Trophoblast cell (in vitro differentiated cells and primary cell): ENCODE measurements at regions not wholly inside any gene's neighbourhood (a gene's known extent, or its start where the extent isn't known, plus 50 kb on each side); places are given as distances from the start of the nearest gene placed in this dataset.

ENCODE experiments used
- DNase-seq, 2 donors: peaks; one replicate each; pipeline ENCODE4 v3.0.0-alpha.2; 2016
- H2AFZ ChIP-seq: 2 replicates; pipeline ENCODE4 v1.6.1; 2013; ENCODE audit warnings: low read length, moderate library complexity, mild to moderate bottlenecking; ENCODE audit not compliant: insufficient read depth, poor library complexity
- H2AK5ac ChIP-seq: 2 replicates; pipeline ENCODE4 v1.6.1; 2013; ENCODE audit warnings: mild to moderate bottlenecking, low read length
- H2BK120ac ChIP-seq: 2 replicates; pipeline ENCODE4 v1.6.1; 2013; ENCODE audit warnings: low read length, mild to moderate bottlenecking, moderate library complexity; ENCODE audit not compliant: insufficient read depth, poor library complexity
- H2BK12ac ChIP-seq: 2 replicates; pipeline ENCODE4 v1.6.1; 2013; ENCODE audit warnings: mild to moderate bottlenecking, low read length, moderate library complexity
- H2BK5ac ChIP-seq: 2 replicates; pipeline ENCODE4 v1.6.1; 2013; ENCODE audit warnings: low read length, low read depth, moderate library complexity, mild to moderate bottlenecking; ENCODE audit not compliant: poor library complexity
- H3K14ac ChIP-seq: 2 replicates; pipeline ENCODE4 v1.6.1; 2013; ENCODE audit warnings: mild to moderate bottlenecking, low read length
- H3K18ac ChIP-seq: 2 replicates; pipeline ENCODE4 v1.6.1; 2013; ENCODE audit warnings: mild to moderate bottlenecking, low read length
- H3K23ac ChIP-seq: 2 replicates; pipeline ENCODE4 v1.6.1; 2013; ENCODE audit warnings: low read length
- H3K27ac ChIP-seq: 2 replicates; pipeline ENCODE4 v1.5.1; 2013; ENCODE audit warnings: low read depth, mild to moderate bottlenecking, inconsistent platforms, low read length, moderate library complexity
- H3K27me3 ChIP-seq: 2 replicates; pipeline ENCODE4 v1.6.1; 2013; ENCODE audit warnings: inconsistent platforms, mild to moderate bottlenecking, low read length, moderate library complexity; ENCODE audit not compliant: insufficient read depth
- H3K36me3 ChIP-seq, 2 experiments: 1 replicate in 1 of 2; 2 replicates in 1 of 2; pipeline ENCODE4 v1.6.1; 2013; ENCODE audit warnings: low read length in 2 of 2, mild to moderate bottlenecking in 2 of 2, moderate library complexity in 1 of 2; ENCODE audit not compliant: insufficient read depth in 2 of 2, control insufficient read depth in 1 of 2
- H3K4ac ChIP-seq: 2 replicates; pipeline ENCODE4 v1.6.1; 2013; ENCODE audit warnings: low read depth, mild to moderate bottlenecking, low read length, moderate library complexity
- H3K4me1 ChIP-seq, 2 experiments: 1 replicate in 1 of 2; 2 replicates in 1 of 2; pipeline ENCODE4 v1.6.1; 2013; ENCODE audit warnings: low read length in 2 of 2, mild to moderate bottlenecking in 2 of 2, moderate library complexity in 1 of 2; ENCODE audit not compliant: insufficient read depth in 2 of 2, control insufficient read depth in 1 of 2
- H3K4me2 ChIP-seq: 2 replicates; pipeline ENCODE4 v1.6.1; 2013; ENCODE audit warnings: inconsistent platforms, mild to moderate bottlenecking, low read length, moderate library complexity
- H3K4me3 ChIP-seq: 2 replicates; pipeline ENCODE4 v1.5.1; 2013; ENCODE audit warnings: mild to moderate bottlenecking, low read depth, low read length, inconsistent platforms
- H3K79me1 ChIP-seq: one replicate; pipeline ENCODE4 v1.6.1; 2013; ENCODE audit warnings: low read length
- H3K79me2 ChIP-seq: 2 replicates; pipeline ENCODE4 v1.6.1; 2013; ENCODE audit warnings: low read length, mild to moderate bottlenecking; ENCODE audit not compliant: control insufficient read depth, insufficient read depth, poor library complexity
- H3K9ac ChIP-seq: 2 replicates; pipeline ENCODE4 v1.6.1; 2013; ENCODE audit warnings: mild to moderate bottlenecking, low read length
- H3K9me3 ChIP-seq: 2 replicates; pipeline ENCODE4 v1.6.1; 2013; ENCODE audit warnings: low read depth, mild to moderate bottlenecking, control low read depth, inconsistent platforms, low read length; ENCODE audit not compliant: insufficient read depth
- H4K12ac ChIP-seq: 2 replicates; pipeline ENCODE4 v1.6.1; 2013; ENCODE audit warnings: low read depth, mild to moderate bottlenecking, low read length, moderate library complexity
- H4K8ac ChIP-seq: 2 replicates; pipeline ENCODE4 v1.6.1; 2013; ENCODE audit warnings: low read depth, mild to moderate bottlenecking, low read length, moderate library complexity
- H4K91ac ChIP-seq: one replicate; pipeline ENCODE4 v1.6.1; 2013; ENCODE audit warnings: low read depth, mild to moderate bottlenecking, low read length, moderate library complexity
- WGBS: extraction: QIAGEN DNeasy Blood & Tissue Kit; methylation state at CpG from one replicate; pipeline ENCODE4 v1.1.7; 2013; ENCODE audit warnings: missing lambda C conversion rate; ENCODE audit not compliant: insufficient read length, insufficient coverage; ENCODE audit errors: extremely low coverage; 5-methylcytosine and 5-hydroxymethylcytosine counted together

GRCh38 chr19:30174791-30175190 is 197.4 kb upstream of the ZNF536 start:
- Histone ChIP-seq H3K79me2 (no peaks in the 10 kb centered on the region), H3K4me1 (no peaks in the 10 kb centered on the region), H3K4me2 (no peak overlapping the region), H3K23ac (no peak overlapping the region), H2BK12ac (no peak overlapping the region), H4K91ac (no peak overlapping the region), H4K12ac (no peak overlapping the region), H3K4me3 (no peak overlapping the region), H3K27ac (no peak overlapping the region), H3K9ac (no peak overlapping the region), H3K27me3 (no peaks in the 10 kb centered on the region), H3K36me3 (no peaks in the 10 kb centered on the region), H2AK5ac (no peak overlapping the region), H3K4ac (no peak overlapping the region), H3K9me3 (peaks cover 10% of the 10 kb centered on the region), H3K14ac (no peak overlapping the region), H2BK5ac (no peak overlapping the region), H4K8ac (no peak overlapping the region), H2BK120ac (no peak overlapping the region), H2AFZ (no peak overlapping the region), H3K18ac (no peak overlapping the region), H3K79me1 (no peaks in the 10 kb centered on the region)
- no CpG with 5 or more reads among the region's 9 CpGs for WGBS
- no peak for DNase-seq

- Histone ChIP-seq H2BK120ac (no peak overlapping the region), H3K9ac (no peak overlapping the region), H3K79me2 (no peaks in the 10 kb centered on the region), H3K4me1 (no peaks in the 10 kb centered on the region), H3K4ac (no peak overlapping the region), H2BK12ac (no peak overlapping the region), H4K91ac (no peak overlapping the region), H3K14ac (no peak overlapping the region), H3K18ac (no peak overlapping the region), H3K4me2 (no peak overlapping the region), H2AFZ (no peak overlapping the region), H3K4me3 (no peak overlapping the region), H3K36me3 (no peaks in the 10 kb centered on the region), H2AK5ac (no peak overlapping the region), H3K79me1 (no peaks in the 10 kb centered on the region), H4K12ac (no peak overlapping the region), H3K27ac (no peak overlapping the region), H4K8ac (no peak overlapping the region), H2BK5ac (no peak overlapping the region), H3K27me3 (no peaks in the 10 kb centered on the region), H3K9me3 (peaks cover 10% of the 10 kb centered on the region), H3K23ac (no peak overlapping the region)
- no peak for DNase-seq
- whole genome bisulfite sequencing = no CpG with 5 or more reads among the region's 3 CpGs
These were observed 196.2 kb upstream of the ZNF536 start for GRCh38 chr19:30175987-30176386.

DNA sequence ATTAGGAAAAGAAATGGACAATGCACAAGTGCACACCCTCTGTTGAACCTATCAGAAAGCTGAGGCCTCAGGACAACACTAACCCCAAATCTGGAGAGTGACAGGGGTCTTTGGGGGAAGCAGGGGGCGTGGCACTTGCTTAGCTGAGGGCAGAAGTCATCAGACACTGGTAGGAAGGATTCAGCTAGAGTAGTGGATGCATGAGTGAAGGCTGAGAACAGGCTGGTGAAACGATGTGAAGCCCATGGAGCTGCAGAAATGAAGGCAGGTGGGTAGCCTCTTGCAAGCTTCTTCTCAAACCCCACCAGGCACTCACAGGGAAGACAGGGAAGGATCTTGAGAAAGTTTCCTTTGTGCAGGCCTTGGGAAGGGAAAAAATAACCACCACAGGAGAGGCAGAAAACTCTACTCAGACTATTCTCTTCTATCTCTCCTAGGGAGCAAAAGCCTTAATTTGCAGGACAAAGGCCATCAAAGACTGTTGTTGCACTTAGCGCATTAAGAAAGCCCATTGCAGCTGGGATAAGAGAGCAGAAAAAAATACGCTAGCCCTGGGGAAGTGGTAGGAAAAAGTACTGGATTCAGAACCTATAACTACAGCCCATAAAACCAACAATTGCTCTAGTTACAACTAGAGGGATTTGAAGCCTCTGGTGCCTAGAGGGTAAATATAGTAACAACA is 193.3 kb upstream of the ZNF536 start:
- Histone ChIP-seq H3K4me1 (no peaks in the 10 kb centered on the region), H2BK5ac (no peak overlapping the region), H2BK12ac (no peak overlapping the region), H3K23ac (no peak overlapping the region), H3K4me3 (no peak overlapping the region), H3K4me2 (no peak overlapping the region), H2BK120ac (no peak overlapping the region), H4K91ac (no peak overlapping the region), H3K79me1 (no peaks in the 10 kb centered on the region), H3K18ac (no peak overlapping the region), H4K8ac (no peak overlapping the region), H3K27me3 (no peaks in the 10 kb centered on the region), H3K4ac (no peak overlapping the region), H3K14ac (no peak overlapping the region), H3K9ac (no peak overlapping the region), H2AK5ac (no peak overlapping the region), H3K36me3 (no peaks in the 10 kb centered on the region), H3K27ac (no peak overlapping the region), H2AFZ (no peak overlapping the region), H4K12ac (no peak overlapping the region), H3K9me3 (peaks cover 7% of the 10 kb centered on the region), H3K79me2 (no peaks in the 10 kb centered on the region)
- WGBS = no CpG with 5 or more reads among the region's 4 CpGs
- DNase-seq = no peak

DNA sequence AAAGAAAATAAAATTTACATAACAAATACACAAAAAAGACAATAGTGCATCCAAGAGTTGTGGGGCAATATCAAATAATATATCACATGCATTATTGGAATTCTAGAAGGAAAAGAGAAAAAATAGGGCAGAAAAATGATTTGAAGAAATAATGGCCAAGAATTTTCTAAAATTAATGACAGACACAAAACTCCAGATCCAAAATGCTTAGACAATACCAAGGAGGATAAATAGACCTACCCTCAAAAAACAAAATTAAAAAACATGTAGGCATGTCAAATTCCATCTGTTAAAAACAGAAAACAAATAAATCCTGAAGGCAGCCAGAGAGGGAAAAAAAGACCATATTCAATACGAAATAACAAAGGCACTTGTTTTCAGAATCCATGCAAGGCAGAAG is 191.5 kb upstream of the ZNF536 start:
- Histone ChIP-seq H3K23ac (no peak overlapping the region), H3K9ac (no peak overlapping the region), H3K18ac (no peak overlapping the region), H3K4me1 (no peaks in the 10 kb centered on the region), H2BK5ac (no peak overlapping the region), H3K36me3 (no peaks in the 10 kb centered on the region), H3K14ac (no peak overlapping the region), H4K8ac (no peak overlapping the region), H4K12ac (no peak overlapping the region), H3K4me2 (no peak overlapping the region), H2AK5ac (no peak overlapping the region), H2AFZ (no peak overlapping the region), H3K27me3 (no peaks in the 10 kb centered on the region), H3K79me1 (no peaks in the 10 kb centered on the region), H2BK120ac (no peak overlapping the region), H3K4ac (no peak overlapping the region), H4K91ac (no peak overlapping the region), H3K27ac (no peak overlapping the region), H3K4me3 (no peak overlapping the region), H3K79me2 (no peaks in the 10 kb centered on the region), H3K9me3 (peaks cover 7% of the 10 kb centered on the region), H2BK12ac (no peak overlapping the region)
- WGBS = no CpG with 5 or more reads among the region's 1 CpG
- DNase-seq = no peak
